RKO (cell line): ENCODE measurements at regions not wholly inside any gene's neighbourhood (a gene's known extent, or its start where the extent isn't known, plus 50 kb on each side); places are given as distances from the start of the nearest gene placed in this dataset.

Experiments used
- DNase-seq: peaks from one replicate; pipeline ENCODE4 v3.0.0-alpha.2; 2016; ENCODE audit warnings: low spot score

GRCh38 chr16:85360323-85361277 lies 248.3 kb upstream of the CIBAR2 start:
- DNase-seq = no peak

DNA sequence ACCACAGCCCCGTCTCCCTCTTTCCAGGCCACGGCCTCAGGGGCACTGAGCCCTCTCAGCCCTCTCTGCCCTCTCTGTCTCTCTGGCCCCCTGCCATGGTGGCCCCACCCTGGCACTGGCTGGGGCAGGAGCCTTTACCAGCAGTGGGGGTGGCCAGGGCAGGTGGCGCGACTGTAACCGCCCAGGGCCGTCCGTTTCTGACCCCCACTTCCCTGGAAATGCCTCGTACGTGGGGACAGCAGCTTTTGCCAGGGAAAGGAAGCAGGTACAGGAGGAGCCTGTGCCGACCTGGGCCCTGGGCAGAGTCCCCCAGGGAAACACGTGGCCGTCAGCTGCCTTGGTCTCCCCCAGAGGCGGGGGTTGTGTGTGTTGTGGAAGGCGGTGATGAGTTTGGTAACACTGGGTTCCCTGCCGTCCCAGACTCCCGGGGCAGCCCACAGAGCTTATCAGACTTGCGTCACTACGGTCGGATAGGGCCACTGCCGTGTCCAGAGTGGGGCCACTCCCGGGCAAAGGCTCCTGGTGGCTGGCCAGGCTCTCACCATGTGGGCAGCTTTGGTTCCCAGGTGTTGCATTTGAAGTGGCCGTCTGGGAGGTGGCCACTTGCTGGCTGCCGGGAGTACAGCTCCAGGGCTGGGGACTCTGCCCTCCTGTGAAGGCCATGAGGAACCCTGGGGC lies 249.3 kb upstream of the CIBAR2 start:
- no peak for DNase-seq

- DNase-seq = no peak
Observed at GRCh38 chr16:85362443-85362842, 250.2 kb upstream of the CIBAR2 start.

GRCh38 chr16:85363427-85363826 lies 249.7 kb upstream of the GSE1 start:
- DNase-seq = no peak

- no peak for DNase-seq
Observed at GRCh38 chr16:85363881-85364280, 249.2 kb upstream of the GSE1 start.

- DNase-seq = no peak
Observed at GRCh38 chr16:85364323-85365040, 248.6 kb upstream of the GSE1 start.

GRCh38 chr16:85365120-85365519 lies 248.0 kb upstream of the GSE1 start:
- no peak for DNase-seq

DNA sequence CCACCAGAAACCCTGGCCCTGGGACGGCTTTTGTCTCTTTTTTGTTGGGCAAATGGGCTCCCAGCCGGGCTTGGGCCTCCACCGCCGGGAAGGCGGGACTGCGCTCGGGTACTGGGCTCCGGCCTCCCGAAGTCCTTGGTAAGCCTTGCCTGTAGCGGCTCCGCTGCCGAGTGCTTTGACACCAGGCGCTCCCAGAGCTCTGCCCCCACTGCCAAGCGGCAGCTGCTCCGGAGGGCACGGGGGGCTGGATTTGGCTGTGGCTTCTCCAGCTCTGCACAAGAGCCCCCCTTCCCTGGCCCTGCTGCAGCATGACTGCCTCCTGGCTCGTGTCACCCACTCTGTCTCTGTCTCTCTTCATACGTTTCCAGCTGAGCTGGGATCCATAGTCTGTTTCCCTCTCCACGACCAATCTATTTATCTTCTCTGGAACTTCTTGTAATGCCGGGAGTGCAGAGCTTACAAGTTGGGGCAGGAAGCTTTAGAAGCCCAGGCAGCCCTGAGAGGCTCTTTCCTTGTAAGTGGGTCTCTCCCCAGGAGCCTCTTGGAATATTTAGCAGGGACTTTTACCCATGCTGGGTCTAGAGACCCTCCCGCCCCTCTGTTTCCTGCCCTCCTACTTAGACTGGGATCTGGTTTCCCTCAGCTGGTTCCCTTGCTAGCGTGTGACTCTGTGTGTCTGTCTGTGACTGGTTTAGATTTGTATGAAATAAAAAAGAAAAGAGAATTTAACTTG lies 246.9 kb upstream of the GSE1 start:
- DNase-seq = no peak

GRCh38 chr16:85367485-85367884 lies 245.6 kb upstream of the GSE1 start:
- DNase-seq = no peak

DNA sequence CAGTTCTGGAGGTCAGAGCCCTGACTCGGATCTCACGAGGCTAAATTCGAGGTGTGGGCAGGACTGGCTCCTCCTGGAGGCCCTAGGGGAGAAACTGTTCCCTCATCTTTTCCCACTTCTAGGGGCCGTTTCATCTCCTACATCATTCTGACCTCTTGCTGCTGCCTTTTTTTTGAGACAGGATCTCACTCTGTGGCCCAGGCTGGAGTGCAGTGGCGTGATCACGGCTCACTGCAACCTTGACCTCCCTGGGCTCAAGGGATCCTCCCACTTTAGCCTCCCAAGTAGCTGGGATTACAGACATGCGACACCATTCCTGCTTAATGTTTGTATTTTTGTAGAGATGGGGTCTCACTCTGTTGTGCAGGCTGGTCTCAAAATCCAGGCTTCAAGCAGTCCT lies 244.1 kb upstream of the GSE1 start:
- DNase-seq = no peak

DNA sequence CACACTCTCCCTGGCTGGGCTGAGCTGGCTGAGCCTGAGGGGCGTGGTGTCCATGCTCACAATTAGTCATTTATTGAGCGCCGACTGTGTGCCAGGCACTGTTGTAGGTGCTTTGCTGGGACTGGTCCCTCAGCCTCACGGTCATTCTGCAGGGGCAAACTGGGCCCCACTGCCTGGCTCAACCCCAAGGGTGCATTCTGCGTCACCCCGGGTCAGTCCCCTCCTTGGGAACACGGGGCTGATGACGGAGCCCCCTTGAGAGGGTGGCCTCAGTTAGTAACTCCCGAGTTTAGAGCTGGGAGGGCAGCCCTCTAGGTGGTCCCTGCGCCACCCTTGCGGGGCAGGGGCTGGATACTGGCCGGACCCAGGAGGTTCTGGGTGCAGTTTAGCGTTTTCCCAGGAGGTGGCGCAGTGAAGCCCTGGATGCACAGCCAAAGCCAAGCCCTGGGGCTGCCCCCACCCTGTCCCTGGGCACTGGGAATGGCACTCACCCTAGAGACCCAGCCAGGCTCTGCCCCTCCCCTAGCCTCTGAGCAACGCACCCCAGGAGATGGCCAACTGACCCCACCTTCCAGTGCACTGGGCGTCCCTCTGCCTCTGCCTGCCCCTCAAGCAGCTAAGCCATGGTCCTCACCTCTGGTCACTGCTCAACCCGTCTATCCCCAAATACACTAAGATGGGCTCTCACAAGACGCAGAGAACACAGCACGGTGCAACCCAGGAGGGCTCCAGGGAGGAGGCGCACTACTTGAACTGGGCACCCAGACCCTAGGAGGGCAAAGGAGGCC lies 243.2 kb upstream of the GSE1 start:
- no peak for DNase-seq

DNA sequence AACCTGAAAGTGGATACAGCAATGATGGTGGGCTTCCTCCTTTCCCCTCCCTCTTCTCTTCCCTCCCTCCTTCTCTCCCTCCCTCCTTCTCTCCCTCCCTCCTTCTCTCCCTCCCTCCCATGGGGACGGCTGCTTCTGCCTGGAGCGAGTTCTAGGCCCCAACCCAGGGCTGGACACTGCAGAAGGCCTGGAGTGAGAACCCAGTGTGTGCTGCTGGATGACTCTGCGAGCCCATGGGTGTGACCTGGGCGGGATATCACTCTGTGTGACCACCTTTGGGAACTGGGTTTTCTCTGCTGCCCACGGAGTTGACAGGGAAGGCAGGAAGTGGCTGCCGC lies 242.6 kb upstream of the GSE1 start:
- DNase-seq = no peak

DNA sequence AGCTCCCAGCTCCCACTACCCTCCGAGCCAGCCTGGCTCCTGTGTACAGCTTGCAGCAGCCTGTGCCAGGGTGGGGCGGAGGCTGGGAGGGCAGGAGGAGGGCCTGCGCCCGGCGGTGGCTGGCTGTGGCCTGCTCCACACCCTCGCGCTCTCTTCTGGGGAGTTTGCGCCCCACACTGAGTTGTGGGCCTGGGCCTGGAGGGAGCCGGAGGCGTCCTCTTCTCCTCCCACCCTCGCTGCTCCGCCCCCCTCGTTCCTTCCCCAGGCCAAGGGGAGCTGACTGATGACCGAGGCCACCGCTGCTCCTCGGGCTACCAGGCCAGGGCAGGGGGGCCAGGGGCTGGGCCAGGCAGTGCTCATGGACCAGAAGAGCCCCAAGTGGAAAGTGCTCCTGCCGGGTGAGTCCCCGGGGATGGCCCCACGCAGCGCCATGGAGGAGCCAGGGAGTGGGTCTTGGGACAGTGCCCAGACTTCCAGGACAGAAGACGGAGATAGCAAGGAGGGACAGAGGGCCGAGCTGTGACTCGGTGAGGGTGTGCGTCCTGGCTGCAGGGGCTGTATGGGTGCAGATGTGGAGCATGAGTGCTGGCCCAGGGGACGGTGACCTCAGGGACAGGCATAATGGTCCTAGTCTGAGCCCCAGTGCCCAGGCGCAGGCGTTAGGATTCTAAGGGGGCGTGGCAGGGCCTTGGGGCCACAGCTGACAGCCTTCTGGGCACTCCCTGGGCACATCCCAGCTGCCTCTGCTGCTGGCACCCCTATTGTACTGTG lies 242.1 kb upstream of the GSE1 start:
- no peak for DNase-seq

DNA sequence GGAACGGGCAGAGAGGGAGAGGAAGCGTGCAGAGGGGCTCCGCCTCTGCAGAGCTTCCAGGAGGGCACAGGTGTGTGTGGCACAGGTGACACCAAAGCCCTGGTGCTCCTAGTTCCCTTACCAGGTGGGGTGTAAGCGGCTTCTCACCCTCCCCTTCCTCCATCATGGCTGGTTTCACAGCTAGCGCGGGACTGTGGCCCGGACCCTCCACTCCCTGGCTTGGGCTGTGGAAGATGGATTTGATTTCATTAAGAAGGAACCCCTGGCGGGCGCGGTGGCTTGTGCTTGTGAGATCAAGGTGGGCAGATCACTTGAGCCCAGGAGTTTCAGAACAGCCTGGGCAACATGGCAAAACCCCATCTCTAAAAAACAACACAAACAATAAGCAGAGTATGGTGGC lies 241.2 kb upstream of the GSE1 start:
- DNase-seq = no peak

DNA sequence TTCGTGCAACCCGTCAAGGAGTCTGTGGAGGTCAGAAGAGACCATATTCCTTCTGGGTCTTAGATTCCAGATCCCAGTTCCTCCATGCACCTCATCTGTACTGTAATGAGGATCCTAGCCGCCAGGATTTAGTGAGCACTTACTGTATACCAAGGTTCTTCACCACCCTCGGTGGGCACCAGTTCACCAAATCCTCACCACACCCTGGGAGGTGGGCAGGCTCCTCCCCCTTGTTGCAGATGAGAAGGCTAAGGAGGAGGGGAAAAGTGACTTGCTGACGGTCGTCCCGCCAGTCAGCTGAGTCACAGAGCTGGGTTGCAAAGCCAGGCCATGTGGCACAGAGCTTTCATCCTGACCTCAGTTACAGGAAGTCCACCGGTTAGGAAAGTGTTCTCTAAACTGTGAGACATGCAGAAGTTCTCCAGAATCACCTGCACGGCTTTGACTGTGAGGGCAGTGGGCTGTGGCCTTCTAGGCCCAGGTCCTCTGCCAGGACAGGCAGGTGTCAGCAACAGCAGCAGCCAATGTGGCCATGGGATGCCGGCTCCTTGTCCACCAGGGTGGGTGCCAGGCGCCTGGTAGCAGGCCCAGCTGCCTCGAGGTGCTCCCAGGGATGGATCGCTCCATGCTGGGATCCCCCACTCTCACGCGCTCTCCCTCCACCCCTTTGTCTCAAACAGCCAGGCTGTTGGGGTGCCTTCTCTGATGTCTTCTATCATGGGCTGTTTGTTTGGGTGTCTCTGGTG lies 240.3 kb upstream of the GSE1 start:
- DNase-seq = peak; percentile 67

DNA sequence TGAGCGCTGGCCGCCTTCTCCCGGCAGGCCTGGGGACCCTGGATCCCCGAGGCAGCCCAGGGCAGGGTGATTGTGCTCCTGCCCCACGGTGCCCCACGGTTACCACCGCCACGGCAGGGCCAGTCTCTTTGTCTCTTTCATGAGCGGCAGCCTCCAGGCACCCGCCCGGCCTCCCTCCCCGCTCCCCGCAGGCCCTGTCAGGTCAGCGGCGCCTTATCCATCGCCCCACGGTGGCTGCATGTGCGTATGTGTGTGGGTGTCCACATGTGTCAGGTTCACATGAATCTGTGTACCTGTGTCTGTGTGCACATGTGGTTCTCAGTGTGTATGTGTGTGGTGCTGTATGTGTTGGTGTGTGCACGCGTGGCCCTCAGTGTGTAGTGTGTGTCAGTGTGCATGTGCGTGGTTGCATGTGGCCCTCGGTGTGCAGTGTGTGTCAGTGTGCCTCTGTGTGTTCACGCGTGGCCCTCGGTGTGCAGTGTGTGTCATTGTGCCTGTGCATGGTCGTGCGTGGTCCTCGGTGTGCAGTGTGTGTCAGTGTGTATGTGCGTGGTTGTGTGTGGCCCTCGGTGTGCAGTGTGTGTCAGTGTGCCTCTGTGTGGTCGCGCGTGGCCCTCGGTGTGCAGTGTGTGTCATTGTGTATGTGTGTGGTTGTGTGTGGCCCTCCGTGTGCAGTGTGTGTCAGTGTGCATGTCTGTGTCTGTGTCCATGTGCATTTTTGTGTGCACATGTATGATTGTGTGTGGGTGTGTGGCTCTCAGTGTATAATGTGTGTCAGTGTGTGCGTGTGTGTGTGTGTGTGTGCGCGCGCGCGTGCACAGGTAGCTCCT lies 239.2 kb upstream of the GSE1 start:
- DNase-seq = no peak

GRCh38 chr16:85374571-85374872 lies 238.6 kb upstream of the GSE1 start:
- no peak for DNase-seq

DNA sequence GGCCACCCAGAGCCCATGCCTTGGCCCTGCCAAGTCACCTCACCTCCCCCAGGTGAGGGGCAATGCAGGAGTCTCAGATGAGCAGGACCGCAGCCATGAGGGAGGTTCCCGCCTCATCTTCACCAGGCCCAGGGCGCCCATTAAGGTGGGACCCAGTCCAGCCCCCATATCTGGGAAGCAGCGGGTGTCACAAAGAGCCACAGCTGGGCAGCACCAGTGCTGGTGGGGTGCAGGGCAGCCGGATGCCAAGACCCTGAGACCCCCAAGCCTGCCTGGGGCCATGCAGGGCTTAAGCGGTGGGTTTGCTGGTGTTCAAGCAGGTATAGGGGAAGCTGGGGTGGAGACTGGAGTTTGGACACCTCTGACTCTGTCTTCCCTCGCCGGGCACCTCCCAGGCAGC lies 237.8 kb upstream of the GSE1 start:
- DNase-seq = no peak
